ENCODE measurements at regions not wholly inside any gene's neighbourhood (a gene's known extent, or its start where the extent isn't known, plus 50 kb on each side); places are given as distances from the start of the nearest gene placed in this dataset.

DNA sequence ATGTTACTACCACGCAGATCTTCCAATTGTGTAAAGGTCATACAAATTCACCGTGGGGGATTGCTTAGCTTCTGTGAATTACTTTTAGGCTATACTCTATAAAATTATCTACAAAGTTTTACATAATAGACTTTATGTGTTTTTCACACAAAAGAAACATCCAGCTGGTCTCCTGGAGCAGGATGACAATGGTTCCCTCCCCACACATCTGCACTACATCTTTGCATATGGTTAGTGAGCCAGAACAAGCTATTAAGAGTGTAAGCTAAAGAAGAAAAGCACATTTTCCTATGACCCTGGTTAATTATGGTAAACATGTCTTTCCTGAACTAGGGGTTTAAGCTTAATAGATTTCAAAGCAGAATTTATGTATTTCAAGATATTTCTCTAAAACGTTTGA is 295.1 kb downstream of the ASXL3 start:
- Mint-ChIP-seq H3K4me1 (no peaks in the 10 kb centered on the region), H3K9me3 (peaks cover 3% of the 10 kb centered on the region), H3K27ac (no peak overlapping the region), H3K27me3 (no peaks in the 10 kb centered on the region), H3K36me3 (no peaks in the 10 kb centered on the region), H3K4me3 (no peak overlapping the region)
- ATAC-seq = no peak

DNA sequence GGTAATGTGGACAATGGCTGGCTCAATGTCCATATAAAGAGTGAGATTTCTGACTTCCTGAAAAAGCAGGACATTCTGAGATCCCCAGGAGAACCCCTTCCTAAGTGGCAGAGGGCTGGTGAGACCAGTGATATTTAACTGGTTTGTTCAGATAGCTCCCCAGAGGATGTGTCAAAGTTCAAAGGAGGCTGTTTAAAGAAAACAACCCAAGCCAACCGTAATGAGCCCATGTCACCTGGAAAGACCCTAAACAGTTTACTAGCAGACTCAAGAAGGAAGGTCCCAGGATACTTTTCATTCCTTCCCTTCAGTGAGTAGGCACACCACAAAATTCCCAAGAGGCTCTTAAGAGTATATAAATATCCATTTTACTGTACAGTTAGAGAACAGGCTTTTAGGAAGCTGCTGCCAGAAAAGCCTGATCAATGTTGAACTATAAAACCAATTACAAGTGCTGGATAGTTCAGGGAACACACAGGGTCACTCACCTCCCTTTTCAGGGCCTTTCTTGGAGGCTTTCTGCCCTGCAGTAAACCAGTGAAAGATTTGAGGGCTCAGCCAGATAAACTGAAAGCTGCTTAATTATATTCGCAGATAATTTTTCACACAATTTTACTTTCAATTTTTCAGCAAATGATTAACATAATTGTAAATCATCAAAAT is 293.5 kb downstream of the ASXL3 start:
- H3K27ac Mint-ChIP-seq = no peak overlapping the region
- H3K4me3 Mint-ChIP-seq = no peak overlapping the region
- no peaks in the 10 kb centered on the region for H3K27me3 Mint-ChIP-seq
- H3K36me3 Mint-ChIP-seq = no peaks in the 10 kb centered on the region
- H3K4me1 Mint-ChIP-seq = no peaks in the 10 kb centered on the region
- no peak for ATAC-seq
- H3K9me3 Mint-ChIP-seq = no peaks in the 10 kb centered on the region

DNA sequence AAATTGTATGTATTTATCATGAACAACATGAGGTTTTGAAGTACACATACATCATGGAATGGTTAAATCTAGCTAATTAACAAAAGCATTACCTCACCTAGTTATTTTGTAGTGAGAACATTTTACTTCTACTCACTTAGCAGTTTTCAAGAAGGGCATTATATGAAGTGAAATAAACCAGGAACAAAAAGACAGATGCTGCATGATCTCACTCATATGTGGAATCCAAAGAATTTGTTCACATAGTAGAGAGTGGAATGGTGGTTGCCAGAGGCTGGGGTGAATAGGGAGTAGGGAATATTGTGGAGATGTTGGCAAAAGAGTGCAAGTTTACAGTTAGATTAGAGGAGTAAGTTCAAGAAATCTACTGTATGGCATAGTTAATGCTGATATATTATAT is 292.0 kb downstream of the ASXL3 start:
- no peaks in the 10 kb centered on the region for H3K9me3 Mint-ChIP-seq
- no peak overlapping the region for H3K27ac Mint-ChIP-seq
- H3K4me3 Mint-ChIP-seq = no peak overlapping the region
- ATAC-seq = no peak
- H3K4me1 Mint-ChIP-seq = no peaks in the 10 kb centered on the region
- H3K27me3 Mint-ChIP-seq = no peaks in the 10 kb centered on the region
- no peaks in the 10 kb centered on the region for H3K36me3 Mint-ChIP-seq

DNA sequence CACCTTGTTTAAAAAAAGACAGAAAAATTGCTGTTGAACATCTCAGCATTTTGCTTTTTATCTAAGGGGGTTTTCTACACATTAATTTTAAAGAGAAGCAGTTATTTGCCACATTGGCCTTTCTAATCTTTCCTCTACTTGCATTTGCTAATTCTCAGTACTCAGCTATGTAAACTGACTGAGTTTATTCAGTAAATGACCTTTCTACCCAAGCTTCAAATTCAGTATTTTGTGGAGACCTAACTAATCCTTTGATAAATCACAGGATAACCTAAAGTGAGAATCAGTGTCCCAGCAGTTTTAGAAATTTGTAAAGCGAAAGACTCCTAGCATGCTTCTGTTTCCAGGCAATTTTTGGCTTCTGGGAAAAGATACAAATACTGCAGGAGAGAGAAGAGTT is 288.4 kb downstream of the ASXL3 start:
- H3K9me3 Mint-ChIP-seq = peaks cover 5% of the 10 kb centered on the region

DNA sequence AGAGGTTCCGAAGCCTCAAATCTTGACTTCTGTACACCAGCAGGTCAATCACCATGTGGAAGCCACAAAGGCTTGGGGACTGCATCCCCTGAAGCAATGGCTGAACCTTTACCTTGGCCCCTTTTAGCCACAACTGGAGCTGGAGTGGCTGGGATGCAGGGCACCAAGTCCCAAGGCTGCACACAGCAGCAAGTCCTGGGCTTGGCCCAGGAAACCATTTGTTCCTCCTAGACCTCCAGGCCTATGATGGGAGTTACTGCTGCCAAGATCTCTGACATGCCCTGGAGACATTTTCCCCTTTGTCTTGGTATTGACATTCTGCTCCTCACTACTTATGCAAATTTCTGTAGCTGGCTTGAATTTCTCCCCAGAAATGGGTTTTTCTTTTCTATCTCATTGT is 285.9 kb downstream of the ASXL3 start:
- no peak overlapping the region for H3K27ac Mint-ChIP-seq
- H3K36me3 Mint-ChIP-seq = no peaks in the 10 kb centered on the region
- H3K9me3 Mint-ChIP-seq = peaks cover 5% of the 10 kb centered on the region
- no peak for ATAC-seq
- no peak overlapping the region for H3K4me3 Mint-ChIP-seq
- H3K4me1 Mint-ChIP-seq = no peaks in the 10 kb centered on the region
- no peaks in the 10 kb centered on the region for H3K27me3 Mint-ChIP-seq

More for the DNA sequence above, 288.4 kb downstream of the ASXL3 start:
- Mint-ChIP-seq H3K27ac (no peak overlapping the region), H3K27me3 (no peaks in the 10 kb centered on the region), H3K4me1 (no peaks in the 10 kb centered on the region), H3K36me3 (no peaks in the 10 kb centered on the region), H3K4me3 (no peak overlapping the region)
- no peak for ATAC-seq

DNA sequence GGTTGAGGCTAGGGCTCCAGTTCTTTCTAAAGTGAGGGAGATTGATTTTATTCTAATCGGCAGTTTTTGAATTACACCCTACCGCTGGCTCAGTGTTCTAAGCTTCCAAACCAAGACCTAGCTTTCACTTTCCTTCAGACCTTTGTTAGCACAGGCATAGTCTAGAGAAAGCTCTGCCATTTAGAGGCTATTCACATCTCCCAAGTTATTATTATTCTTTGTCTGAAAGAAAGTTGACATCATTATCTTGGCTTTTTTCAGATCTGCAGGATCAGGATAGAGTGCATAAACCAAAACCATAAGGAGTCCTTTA is 276.8 kb downstream of the ASXL3 start:
- Mint-ChIP-seq H3K36me3 (no peaks in the 10 kb centered on the region), H3K27ac (no peak overlapping the region), H3K4me1 (no peaks in the 10 kb centered on the region), H3K4me3 (no peak overlapping the region), H3K9me3 (no peaks in the 10 kb centered on the region), H3K27me3 (no peaks in the 10 kb centered on the region)
- ATAC-seq = no peak

DNA sequence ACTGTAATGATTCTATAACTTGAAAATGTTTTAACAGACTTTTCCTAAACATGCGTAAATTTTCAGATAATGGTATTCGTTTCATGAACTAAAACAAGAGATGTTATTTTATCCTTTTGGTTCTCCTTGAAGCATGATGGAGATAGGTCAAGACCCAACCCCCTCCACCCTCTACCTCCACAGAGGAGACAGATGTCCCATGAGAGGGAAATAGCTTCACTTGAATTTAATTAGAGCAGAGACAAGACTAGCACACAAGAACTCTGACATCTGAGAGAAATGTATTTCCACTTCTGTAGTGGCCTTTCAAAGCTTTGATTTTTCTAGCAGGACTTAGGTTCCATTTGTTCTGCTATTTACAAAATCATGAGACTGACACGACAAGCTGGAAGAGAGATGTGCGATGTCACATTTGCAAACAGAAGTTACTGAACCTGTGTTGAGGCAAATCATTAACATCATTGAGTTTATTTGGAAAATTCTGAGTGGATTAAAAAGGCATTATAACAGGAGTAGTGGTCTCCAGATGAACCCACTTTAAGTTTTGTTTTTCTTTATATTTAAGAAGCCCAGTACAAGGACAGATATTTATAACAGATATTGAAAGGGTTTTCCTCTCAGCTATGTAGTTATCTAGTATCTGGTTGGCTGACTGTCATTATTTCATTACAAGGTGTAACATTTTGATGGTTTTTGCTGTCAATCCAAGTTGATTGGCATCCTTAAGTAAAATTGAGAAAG is 276.2 kb downstream of the ASXL3 start:
- Mint-ChIP-seq H3K9me3 (no peaks in the 10 kb centered on the region), H3K4me3 (no peak overlapping the region), H3K4me1 (no peaks in the 10 kb centered on the region), H3K27ac (no peak overlapping the region), H3K27me3 (no peaks in the 10 kb centered on the region), H3K36me3 (no peaks in the 10 kb centered on the region)
- ATAC-seq = no peak

DNA sequence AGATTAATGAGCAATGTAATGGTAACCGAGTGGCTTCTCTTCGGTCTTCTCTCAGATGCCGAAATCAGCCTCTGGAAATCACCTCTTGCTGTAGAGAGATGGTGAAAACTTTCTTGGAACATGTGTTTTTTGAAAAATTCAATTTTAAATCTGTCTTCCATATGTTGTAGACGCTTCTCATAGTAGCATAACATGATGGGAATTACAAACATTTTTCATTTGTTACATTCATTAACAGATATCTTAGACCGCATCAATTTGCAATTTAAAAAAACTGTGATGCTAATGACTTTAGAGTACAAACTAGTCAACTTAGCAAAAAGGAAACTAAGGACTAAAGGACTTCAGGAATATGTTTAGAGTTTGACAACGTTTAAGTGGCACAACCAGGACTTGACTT is 275.2 kb downstream of the ASXL3 start:
- H3K27me3 Mint-ChIP-seq = no peaks in the 10 kb centered on the region

DNA sequence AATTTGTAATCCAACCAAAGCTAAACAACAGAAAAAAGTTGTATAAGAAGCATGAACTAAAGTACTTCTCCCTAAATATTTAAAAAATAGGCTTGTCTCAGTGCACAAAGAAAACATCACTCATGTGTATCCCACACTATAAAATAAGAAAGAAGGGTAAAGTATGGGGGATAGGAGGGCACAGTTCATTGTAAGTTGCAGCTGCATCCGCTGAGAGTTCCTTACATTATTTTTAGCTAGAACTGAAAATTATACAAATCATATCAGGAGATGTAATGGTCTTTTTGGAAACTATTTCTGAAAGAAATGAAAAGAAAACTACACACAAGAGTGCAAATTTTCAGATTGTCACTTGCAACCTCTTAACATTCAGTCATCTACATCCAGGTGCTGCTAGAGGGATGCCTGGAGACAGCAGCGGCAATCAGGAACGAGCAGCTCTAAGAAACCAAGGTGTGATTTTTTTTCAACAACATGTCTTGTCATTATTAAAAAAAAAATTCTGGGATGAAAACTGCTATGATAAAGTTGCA is 273.6 kb downstream of the ASXL3 start:
- ATAC-seq = no peak
- Mint-ChIP-seq H3K4me3 (no peak overlapping the region), H3K9me3 (peaks cover 4% of the 10 kb centered on the region), H3K36me3 (no peaks in the 10 kb centered on the region), H3K4me1 (no peaks in the 10 kb centered on the region), H3K27ac (no peak overlapping the region), H3K27me3 (no peaks in the 10 kb centered on the region)

More for the DNA sequence above, 275.2 kb downstream of the ASXL3 start:
- no peak for ATAC-seq
- H3K27ac Mint-ChIP-seq = no peak overlapping the region
- H3K4me3 Mint-ChIP-seq = no peak overlapping the region
- H3K4me1 Mint-ChIP-seq = no peaks in the 10 kb centered on the region
- H3K36me3 Mint-ChIP-seq = no peaks in the 10 kb centered on the region
- H3K9me3 Mint-ChIP-seq = no peaks in the 10 kb centered on the region

DNA sequence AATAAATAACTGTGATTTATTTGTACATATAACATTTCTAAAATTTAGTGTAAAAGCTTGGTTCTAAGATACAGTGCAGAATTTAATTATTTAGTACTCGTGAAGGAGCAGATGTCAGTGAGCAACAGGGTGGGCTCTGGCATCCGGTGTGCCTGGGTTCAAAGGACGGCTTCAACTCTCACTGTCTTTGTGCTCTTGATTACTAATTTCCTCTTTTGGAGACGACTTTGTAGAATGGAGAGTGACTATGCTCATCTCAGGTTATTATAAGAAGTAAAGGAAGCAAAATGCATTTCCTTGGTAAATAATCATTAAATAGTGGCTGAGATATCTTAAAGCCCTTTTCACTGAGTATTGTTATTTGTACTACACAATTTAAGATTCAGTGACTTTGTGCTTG is 271.7 kb downstream of the ASXL3 start:
- ATAC-seq = no peak
- no peaks in the 10 kb centered on the region for H3K36me3 Mint-ChIP-seq
- no peaks in the 10 kb centered on the region for H3K4me1 Mint-ChIP-seq
- H3K27me3 Mint-ChIP-seq = no peaks in the 10 kb centered on the region
- H3K27ac Mint-ChIP-seq = no peak overlapping the region
- H3K4me3 Mint-ChIP-seq = no peak overlapping the region
- peaks cover 4% of the 10 kb centered on the region for H3K9me3 Mint-ChIP-seq

DNA sequence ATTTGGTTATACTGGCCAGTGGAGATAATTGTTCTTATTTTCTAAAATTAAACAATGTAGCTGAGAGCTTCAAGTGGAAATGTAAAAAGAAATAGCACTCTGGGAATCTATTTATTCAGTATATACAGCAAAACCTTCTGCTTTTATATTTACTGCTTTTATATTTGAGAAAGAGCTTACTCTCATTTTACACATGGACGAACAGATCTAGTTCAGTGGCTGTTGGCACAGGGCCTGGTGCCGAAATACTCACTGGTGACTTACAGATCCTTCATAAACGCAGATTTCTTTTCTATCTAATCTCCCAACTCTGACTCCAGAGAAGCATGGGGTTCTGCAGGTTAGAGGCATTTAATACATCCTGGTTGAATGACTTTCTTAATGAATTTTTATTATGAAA is 266.2 kb downstream of the ASXL3 start:
- Mint-ChIP-seq H3K4me3 (no peak overlapping the region), H3K36me3 (no peaks in the 10 kb centered on the region)

DNA sequence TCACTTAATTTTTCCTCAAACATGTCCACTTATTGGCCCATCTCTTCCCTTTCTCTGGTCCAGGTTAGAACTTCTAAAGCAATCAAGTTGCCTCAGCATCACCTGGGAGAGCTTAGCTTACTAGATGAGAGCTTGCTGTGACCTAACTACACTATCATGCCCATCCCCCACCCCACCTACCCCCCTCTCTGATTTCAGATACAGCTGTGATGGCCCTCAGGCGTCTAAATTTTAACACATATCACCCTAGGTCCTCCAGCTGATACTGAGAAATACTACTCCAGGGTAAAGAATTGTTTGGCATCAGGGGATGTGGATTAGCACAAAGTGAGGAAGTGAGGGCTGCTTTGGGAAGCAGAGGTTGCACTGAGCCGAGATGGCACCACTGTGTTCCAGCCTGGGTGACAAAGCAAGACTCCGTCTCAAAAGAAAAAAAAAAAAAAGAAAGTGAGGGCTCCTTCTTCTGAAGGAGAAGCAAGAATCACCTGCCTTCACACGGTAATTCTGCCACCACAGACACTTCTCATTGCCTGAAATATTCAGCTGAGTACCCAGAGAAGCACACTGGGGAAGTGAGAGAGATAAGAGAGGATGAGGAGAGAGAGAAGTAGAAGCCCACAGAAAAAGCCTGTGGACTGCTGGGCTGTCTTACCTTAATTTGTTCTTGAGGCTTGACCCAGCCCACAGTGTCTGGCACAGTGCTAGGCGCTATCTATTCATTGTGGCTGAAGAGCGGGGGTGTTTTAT is 263.4 kb downstream of the ASXL3 start:
- no peak for ATAC-seq
- Mint-ChIP-seq H3K27ac (no peak overlapping the region), H3K4me1 (no peaks in the 10 kb centered on the region), H3K4me3 (no peak overlapping the region), H3K9me3 (no peaks in the 10 kb centered on the region), H3K36me3 (no peaks in the 10 kb centered on the region), H3K27me3 (no peaks in the 10 kb centered on the region)

More for the DNA sequence above, 266.2 kb downstream of the ASXL3 start:
- H3K4me1 Mint-ChIP-seq = no peaks in the 10 kb centered on the region
- no peak overlapping the region for H3K27ac Mint-ChIP-seq
- no peak for ATAC-seq
- peaks cover 4% of the 10 kb centered on the region for H3K9me3 Mint-ChIP-seq
- H3K27me3 Mint-ChIP-seq = no peaks in the 10 kb centered on the region

DNA sequence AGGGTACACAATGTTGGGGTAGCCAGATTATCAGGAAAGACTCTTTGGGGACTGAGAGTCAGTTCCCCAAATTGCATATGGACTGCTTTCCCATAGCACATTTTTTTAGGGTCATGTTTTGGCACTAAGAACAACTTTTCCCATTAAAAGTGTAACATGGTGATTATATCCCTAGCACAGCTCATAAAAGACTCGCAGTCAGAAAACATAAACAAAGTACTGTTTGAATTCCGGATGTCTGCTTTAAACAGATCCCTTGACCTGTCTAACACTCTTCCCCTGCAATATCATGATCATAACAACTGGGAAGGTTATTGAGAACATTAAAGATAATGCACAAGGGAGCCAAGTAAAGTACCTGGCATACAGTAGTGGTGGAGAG is 262.2 kb downstream of the ASXL3 start:
- no peaks in the 10 kb centered on the region for H3K36me3 Mint-ChIP-seq
- H3K4me1 Mint-ChIP-seq = no peaks in the 10 kb centered on the region
- H3K9me3 Mint-ChIP-seq = peaks cover 3% of the 10 kb centered on the region
- ATAC-seq = no peak
- no peak overlapping the region for H3K4me3 Mint-ChIP-seq
- no peaks in the 10 kb centered on the region for H3K27me3 Mint-ChIP-seq
- no peak overlapping the region for H3K27ac Mint-ChIP-seq

DNA sequence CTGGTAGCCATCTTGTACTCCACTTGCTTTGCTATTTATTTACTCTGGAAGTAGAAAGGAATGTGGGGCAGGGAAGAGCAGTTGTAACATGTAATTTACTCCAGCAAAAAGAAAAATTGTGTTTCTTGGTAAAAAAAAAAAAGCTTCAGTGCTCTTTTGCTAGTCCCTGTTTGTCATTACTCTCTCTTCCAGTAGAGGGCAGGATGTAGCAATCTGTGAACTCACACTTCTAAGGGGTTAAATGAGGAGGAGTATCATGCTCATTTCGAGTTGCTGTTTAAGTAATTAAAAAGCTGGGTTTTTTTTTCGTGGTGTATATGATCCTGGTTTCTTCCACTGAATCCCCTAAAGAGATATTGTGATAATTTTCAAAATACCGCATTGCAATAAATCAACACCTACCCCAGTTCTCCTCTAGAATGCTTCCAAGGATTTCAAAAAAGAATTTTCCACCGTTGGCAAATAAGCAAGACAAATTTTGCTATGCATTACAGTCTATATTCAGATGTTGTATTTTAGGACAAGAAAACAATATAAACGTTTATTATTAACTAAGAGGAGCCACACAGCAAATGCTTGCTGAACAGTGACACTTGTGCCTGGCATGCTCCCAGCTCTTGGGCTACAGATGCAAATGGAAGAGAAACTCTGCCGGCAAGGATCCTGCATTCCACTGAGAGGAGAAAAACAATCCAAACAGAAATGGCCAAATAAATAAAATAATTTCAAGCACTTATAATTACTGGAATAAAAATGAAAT is 261.6 kb downstream of the ASXL3 start:
- Mint-ChIP-seq H3K36me3 (no peaks in the 10 kb centered on the region), H3K27ac (no peak overlapping the region), H3K27me3 (no peaks in the 10 kb centered on the region), H3K4me3 (no peak overlapping the region), H3K4me1 (no peaks in the 10 kb centered on the region), H3K9me3 (peaks cover 3% of the 10 kb centered on the region)
- ATAC-seq = no peak

DNA sequence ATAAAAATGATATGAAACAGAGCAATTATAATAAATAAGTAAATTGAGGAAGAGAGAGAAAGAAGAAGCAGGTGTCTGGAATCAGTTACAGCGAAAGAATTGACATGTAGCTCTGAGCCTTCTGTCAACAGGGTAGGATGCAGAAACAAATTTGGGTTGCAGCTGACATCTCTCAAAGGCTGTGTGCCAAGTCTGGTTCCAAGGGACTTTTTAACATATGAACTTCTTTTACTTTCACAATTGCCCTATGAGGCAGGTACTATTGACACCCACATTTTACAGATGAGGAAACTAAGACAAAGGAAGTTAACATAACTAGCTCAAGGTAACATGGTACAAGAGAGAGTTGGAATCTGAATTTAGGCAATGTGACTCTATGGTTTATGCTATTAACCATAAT is 260.0 kb downstream of the ASXL3 start:
- peaks cover 3% of the 10 kb centered on the region for H3K9me3 Mint-ChIP-seq
- H3K27ac Mint-ChIP-seq = no peak overlapping the region
- no peaks in the 10 kb centered on the region for H3K27me3 Mint-ChIP-seq
- no peaks in the 10 kb centered on the region for H3K36me3 Mint-ChIP-seq
- no peak overlapping the region for H3K4me3 Mint-ChIP-seq
- ATAC-seq = no peak
- no peaks in the 10 kb centered on the region for H3K4me1 Mint-ChIP-seq

Data from stimulated activated memory B cell treated with anti-CD40 and anti-IgM and Interleukin-4, amounts not matched to agents 10 μg/mL and 1 μg/mL and 100 μg/mL, for 72 hours (primary cell).